SK-N-SH (cell line): ENCODE measurements at regions not wholly inside any gene's neighbourhood (a gene's known extent, or its start where the extent isn't known, plus 50 kb on each side); places are given as distances from the start of the nearest gene placed in this dataset.

Experiments
- CTCF ChIA-PET: fragments of 300-600, 350-600 bp; formaldehyde crosslinking; extraction: SDS; loops from one replicate; lab custom pipeline; 2021; lab: Yijun Ruan, JAX
- POLR2A ChIA-PET: fragments of 350-600 bp; sonication (Branson Sonifier 250); formaldehyde crosslinking; extraction: SDS; loops from one replicate; lab custom pipeline; 2020; ENCODE audit warnings: antibody characterized with exemption, inconsistent platforms; lab: Yijun Ruan, JAX
- DNase-seq: peaks from one replicate; pipeline ENCODE4 v3.0.0; 2012
- H2AFZ ChIP-seq: fragments of 200-600 bp; sonication (generic); 2 replicates; pipeline ENCODE4 v1.8.1; 2016; ENCODE audit warnings: antibody characterized with exemption, mild to moderate bottlenecking, low read depth
- H3F3A ChIP-seq: fragments of 200-600 bp; sonication (generic); replicated peaks from 2 replicates; pipeline ENCODE3; 2016; ENCODE audit warnings: antibody characterized with exemption, mild to moderate bottlenecking; ENCODE audit not compliant: insufficient read depth
- H3K27ac ChIP-seq, 2 experiments: fragments of 200-500 bp in 1 of 2; fragments of 200-600 bp in 1 of 2; sonication (Bioruptor generic) in 1 of 2; sonication (generic), shearing (Covaris generic) in 1 of 2; 2 replicates each; pipeline versions ENCODE4 v1.5.1 to v1.6.1; 2014 to 2016; ENCODE audit warnings: low read depth in 2 of 2, inconsistent platforms in 1 of 2, low read length in 1 of 2, mild to moderate bottlenecking in 1 of 2, mixed read lengths in 1 of 2
- H3K27me3 ChIP-seq: fragments of 200-600 bp; sonication (generic), shearing (Covaris generic); 2 replicates; pipeline ENCODE4 v1.6.1; 2016; ENCODE audit warnings: mixed run types; ENCODE audit not compliant: insufficient read depth
- H3K36me3 ChIP-seq, 2 experiments: fragments of 200-500 bp in 1 of 2; fragments of 200-600 bp in 1 of 2; sonication (Bioruptor generic) in 1 of 2; sonication (generic) in 1 of 2; replicated peaks in 1 of 2; 2 replicates each; pipeline versions ENCODE3 to v1.5.1; 2014 to 2016; ENCODE audit warnings: low read length in 1 of 2, mild to moderate bottlenecking in 1 of 2; ENCODE audit not compliant: insufficient read depth in 2 of 2, control insufficient read depth in 1 of 2
- H3K4me1 ChIP-seq, 2 experiments: fragments of 200-500 bp in 1 of 2; fragments of 200-600 bp in 1 of 2; sonication (Bioruptor generic) in 1 of 2; sonication (generic), shearing (Covaris generic) in 1 of 2; 2 replicates each; pipeline versions ENCODE4 v1.5.1 to v1.6.1; 2014 to 2016; ENCODE audit warnings: low read depth in 1 of 2, low read length in 1 of 2, mixed run types in 1 of 2; ENCODE audit not compliant: insufficient read depth in 2 of 2, control insufficient read depth in 1 of 2
- H3K4me2 ChIP-seq: fragments of 200-600 bp; sonication (generic), shearing (Covaris generic); 2 replicates; pipeline ENCODE4 v1.6.1; 2017; ENCODE audit warnings: mixed run types
- H3K4me3 ChIP-seq, 2 experiments: fragments of 200-500 bp in 1 of 2; fragments of 200-600 bp in 1 of 2; sonication (Bioruptor generic) in 1 of 2; sonication (generic), shearing (Covaris generic) in 1 of 2; 2 replicates each; pipeline versions ENCODE4 v1.5.1 to v1.8.1; 2014 to 2016; ENCODE audit warnings: low read depth in 2 of 2, inconsistent platforms in 1 of 2, low read length in 1 of 2, mild to moderate bottlenecking in 1 of 2, mixed read lengths in 1 of 2, moderate library complexity in 1 of 2
- H3K79me2 ChIP-seq: fragments of 200-600 bp; sonication (generic); 2 replicates; pipeline ENCODE4 v1.8.1; 2017; ENCODE audit warnings: mild to moderate bottlenecking; ENCODE audit not compliant: insufficient read depth
- H3K9ac ChIP-seq: fragments of 200-600 bp; sonication (generic); 2 replicates; pipeline ENCODE4 v1.6.1; 2017; ENCODE audit warnings: mixed run types
- H3K9me2 ChIP-seq: fragments of 200-600 bp; sonication (generic); 2 replicates; pipeline ENCODE4 v1.6.1; 2017; ENCODE audit warnings: mixed run types
- H3K9me3 ChIP-seq: fragments of 200-600 bp; sonication (generic); 2 replicates; pipeline ENCODE4 v1.6.1; 2017; ENCODE audit warnings: mixed run types, mild to moderate bottlenecking, moderate library complexity
- H4K20me1 ChIP-seq: fragments of 200-600 bp; sonication (generic); 2 replicates; pipeline ENCODE4 v1.6.1; 2017; ENCODE audit warnings: mild to moderate bottlenecking, mixed run types; ENCODE audit not compliant: insufficient read depth
- EZH2phosphoT487 ChIP-seq: fragments of 200-600 bp; sonication (generic); IDR thresholded peaks from 2 replicates; pipeline ENCODE4 v1.6.1; 2017; ENCODE audit warnings: low read depth, mixed run types, mild to moderate bottlenecking, antibody characterized with exemption, moderate library complexity, borderline replicate concordance
- FOXJ3 ChIP-seq: sonication (generic); formaldehyde crosslinking; IDR thresholded peaks from 2 replicates; pipeline ENCODE4 v1.5.1; 2020; ENCODE audit warnings: mild to moderate bottlenecking, missing genetic modification reagents
- FOXM1 ChIP-seq: IDR thresholded peaks from 2 replicates; pipeline ENCODE4 v1.4.0; 2012; ENCODE audit warnings: low read depth, mild to moderate bottlenecking
- GATA2 ChIP-seq: sonication (generic); formaldehyde crosslinking; IDR thresholded peaks from 2 replicates; pipeline ENCODE4 v1.5.0; 2020; ENCODE audit warnings: mild to moderate bottlenecking, missing genetic modification reagents
- IRF3 ChIP-seq: fragments of 150-350 bp; IDR thresholded peaks from 2 replicates; pipeline ENCODE4 v1.6.1; 2016; ENCODE audit warnings: mild to moderate bottlenecking, low read depth, low read length
- MEF2A ChIP-seq: IDR thresholded peaks from 2 replicates; pipeline ENCODE4 v1.4.0; 2012; ENCODE audit warnings: low read depth, borderline replicate concordance
- RAD21 ChIP-seq: IDR thresholded peaks from 2 replicates; pipeline ENCODE4 v1.6.1; 2012; ENCODE audit warnings: mild to moderate bottlenecking, low read length
- RCOR1 ChIP-seq: fragments of 150-350 bp; IDR thresholded peaks from 2 replicates; pipeline ENCODE4 v1.6.1; 2017; ENCODE audit warnings: antibody characterized with exemption, low read length
- REST ChIP-seq: IDR thresholded peaks from 2 replicates; pipeline ENCODE4 v1.6.1; 2012; ENCODE audit warnings: mild to moderate bottlenecking, low read depth, low read length, moderate library complexity
- RFX5 ChIP-seq: IDR thresholded peaks from 2 replicates; pipeline ENCODE4 v1.6.1; 2012; ENCODE audit warnings: mild to moderate bottlenecking, improper control_type of control experiment, low read length
- RXRA ChIP-seq: IDR thresholded peaks from 2 replicates; pipeline ENCODE4 v1.4.0; 2012; ENCODE audit warnings: low read depth, mild to moderate bottlenecking, borderline replicate concordance
- SIN3A ChIP-seq: IDR thresholded peaks from 2 replicates; pipeline ENCODE4 v1.6.1; 2012; ENCODE audit warnings: low read depth, mild to moderate bottlenecking, low read length, moderate library complexity, borderline replicate concordance
- SMC3 ChIP-seq: IDR thresholded peaks from 2 replicates; pipeline ENCODE4 v1.6.1; 2012; ENCODE audit warnings: low read depth, low read length, improper control_type of control experiment
- ZBTB33 ChIP-seq: IDR thresholded peaks from 2 replicates; pipeline ENCODE4 v1.4.0; 2012; ENCODE audit warnings: low read depth, borderline replicate concordance
- WGBS: methylation state at CpG from one replicate; pipeline ENCODE4 v1.1.6; 2017; ENCODE audit warnings: low lambda C conversion rate; 5-methylcytosine and 5-hydroxymethylcytosine counted together

- no peaks in the 10 kb centered on the region for H3K36me3 ChIP-seq
- H3K9me3 ChIP-seq: no peaks in the 10 kb centered on the region
- no peaks in the 10 kb centered on the region for H3K79me2 ChIP-seq
- no peaks in the 10 kb centered on the region for H3F3A ChIP-seq
- ChIA-PET POLR2A (no interaction called here), CTCF (interaction anchor here (1.0 kb wide), 1 partner anchor 60 kb away, joined by 3 read pairs; no protein-coding TSS in a partner anchor)
- H3K9me2 ChIP-seq: no peaks in the 10 kb centered on the region
- WGBS: 82% methylated on average over 4 of the region's 4 CpGs
- H3K9ac ChIP-seq: no peak overlapping the region
- no peak for DNase-seq
- H3K4me1 ChIP-seq: no peaks in the 10 kb centered on the region; a peak in 2 of 4 replicates
- H3K27me3 ChIP-seq: no peaks in the 10 kb centered on the region
- H3K27ac ChIP-seq: no peak overlapping the region
- TF ChIP-seq RFX5 (no peak), RAD21 (no peak), SIN3A (no peak)
- H2AFZ ChIP-seq: no peak overlapping the region
- H3K4me3 ChIP-seq: no peak overlapping the region
- no peak overlapping the region for H3K4me2 ChIP-seq
- no peaks in the 10 kb centered on the region for H4K20me1 ChIP-seq
Measured at GRCh38 chr5:164360589-164360988, 855.2 kb downstream of the MAT2B start.

- POLR2A ChIA-PET: no interaction called here
- Histone ChIP-seq H2AFZ (no peak overlapping the region), H3F3A (no peaks in the 10 kb centered on the region), H3K79me2 (no peaks in the 10 kb centered on the region), H3K4me2 (no peak overlapping the region), H3K27me3 (no peaks in the 10 kb centered on the region), H3K4me3 (no peak overlapping the region), H3K9ac (no peak overlapping the region), H3K4me1 (no peaks in the 10 kb centered on the region; a peak in 2 of 4 replicates), H3K36me3 (no peaks in the 10 kb centered on the region), H3K9me3 (no peaks in the 10 kb centered on the region), H4K20me1 (no peaks in the 10 kb centered on the region), H3K9me2 (no peaks in the 10 kb centered on the region), H3K27ac (no peak overlapping the region)
- no peak for DNase-seq
- 81% methylated on average over 4 of the region's 5 CpGs for WGBS
- no peak for TF ChIP-seq EZH2phosphoT487
- TF ChIP-seq RXRA: no peak
- TF ChIP-seq GATA2 (CRISPR knock-in tag): no peak
- TF ChIP-seq REST: no peak
- no peak for TF ChIP-seq MEF2A
- no peak for TF ChIP-seq RAD21
- TF ChIP-seq FOXJ3 (CRISPR knock-in tag): no peak
- TF ChIP-seq IRF3: no peak
- TF ChIP-seq ZBTB33: no peak
- TF ChIP-seq RCOR1: no peak
- no peak for TF ChIP-seq SMC3
- TF ChIP-seq FOXM1: no peak
- CTCF ChIA-PET: no interaction called here
Measured at GRCh38 chr5:164361986-164362385, 856.6 kb downstream of the MAT2B start.
